Fibroblast of lung (primary cell): ENCODE measurements at regions not wholly inside any gene's neighbourhood (a gene's known extent, or its start where the extent isn't known, plus 50 kb on each side); places are given as distances from the start of the nearest gene placed in this dataset.

Experiments
- EZH2 ChIP-seq: IDR thresholded peaks from 2 replicates; pipeline ENCODE4 v1.5.1; 2012; ENCODE audit warnings: low read length, control low read depth, mild to moderate bottlenecking; ENCODE audit errors: missing control alignments
- TF ChIP-seq, protein P1 (sequence below), 2 donors: IDR thresholded peaks in 1 of 2; conservative IDR thresholded peaks in 1 of 2; 1 replicate in 1 of 2; 2 replicates in 1 of 2; pipeline ENCODE4 v1.5.1; 2011 to 2012; ENCODE audit warnings: low read length in 2 of 2, control low read depth in 1 of 2, inconsistent platforms in 1 of 2, low read depth in 1 of 2, mild to moderate bottlenecking in 1 of 2

DNA sequence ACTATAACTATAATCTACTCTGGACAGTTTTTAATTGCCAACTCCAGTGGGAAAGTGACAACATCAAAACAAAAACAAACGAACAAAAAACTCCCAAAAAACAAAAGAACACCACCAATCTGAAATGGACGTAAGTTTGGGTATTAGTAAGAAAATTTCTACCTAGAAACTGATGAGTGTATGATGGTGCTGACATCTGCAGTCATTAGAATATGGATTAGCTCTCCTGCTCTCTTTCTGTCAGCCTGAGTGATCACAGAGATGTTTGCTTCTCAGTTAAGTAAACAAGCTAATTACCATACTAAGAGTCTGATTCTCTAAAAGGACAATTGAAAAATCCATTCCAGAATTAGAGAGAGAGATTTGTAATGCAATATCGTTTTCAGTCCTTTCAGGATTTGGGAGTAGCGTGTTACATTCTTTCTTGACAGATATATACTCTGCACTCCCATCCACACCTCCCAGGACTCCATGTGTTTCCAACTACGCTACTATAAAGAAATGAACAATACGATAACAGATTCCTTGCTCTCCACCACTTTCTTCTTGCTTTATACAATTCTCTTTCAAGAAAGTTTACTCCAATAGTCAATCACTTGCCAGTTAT, 1347.4 kb upstream of the PIK3C3 start:
- TF ChIP-seq, protein P1, sequence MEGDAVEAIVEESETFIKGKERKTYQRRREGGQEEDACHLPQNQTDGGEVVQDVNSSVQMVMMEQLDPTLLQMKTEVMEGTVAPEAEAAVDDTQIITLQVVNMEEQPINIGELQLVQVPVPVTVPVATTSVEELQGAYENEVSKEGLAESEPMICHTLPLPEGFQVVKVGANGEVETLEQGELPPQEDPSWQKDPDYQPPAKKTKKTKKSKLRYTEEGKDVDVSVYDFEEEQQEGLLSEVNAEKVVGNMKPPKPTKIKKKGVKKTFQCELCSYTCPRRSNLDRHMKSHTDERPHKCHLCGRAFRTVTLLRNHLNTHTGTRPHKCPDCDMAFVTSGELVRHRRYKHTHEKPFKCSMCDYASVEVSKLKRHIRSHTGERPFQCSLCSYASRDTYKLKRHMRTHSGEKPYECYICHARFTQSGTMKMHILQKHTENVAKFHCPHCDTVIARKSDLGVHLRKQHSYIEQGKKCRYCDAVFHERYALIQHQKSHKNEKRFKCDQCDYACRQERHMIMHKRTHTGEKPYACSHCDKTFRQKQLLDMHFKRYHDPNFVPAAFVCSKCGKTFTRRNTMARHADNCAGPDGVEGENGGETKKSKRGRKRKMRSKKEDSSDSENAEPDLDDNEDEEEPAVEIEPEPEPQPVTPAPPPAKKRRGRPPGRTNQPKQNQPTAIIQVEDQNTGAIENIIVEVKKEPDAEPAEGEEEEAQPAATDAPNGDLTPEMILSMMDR (conservative IDR thresholded peaks at IDR 0.05 in 1 of 2, IDR thresholded peaks at IDR 0.05 in 1 of 2; ENCODE audit: low read depth in 1 of 2, low read length in 2 of 2): no peak
- no peak for TF ChIP-seq EZH2
